GM19043 (cell line): ENCODE measurements at regions not wholly inside any gene's neighbourhood (a gene's known extent, or its start where the extent isn't known, plus 50 kb on each side); places are given as distances from the start of the nearest gene placed in this dataset.
"Not testable (repeated sequence)": the region's sequence is repeated elsewhere in the genome, so short reads cannot be mapped to it uniquely, and the experiment has no call there.

Experiments
- ATAC-seq: cut with Tn5 transposase; IDR thresholded peaks from one replicate; pipeline ENCODE4 v1.9.1; 2021; ENCODE audit warnings: low read depth; ENCODE audit not compliant: unreplicated experiment

- no peak for ATAC-seq
These were observed 126.5 kb upstream of the MEX3C start for GRCh38 chr18:51323961-51324360.

- ATAC-seq: no peak
These were observed 132.7 kb upstream of the MEX3C start for GRCh38 chr18:51330148-51330547.

GRCh38 chr18:51330739-51331138 is 133.3 kb upstream of the MEX3C start:
- ATAC-seq: no peak

GRCh38 chr18:51337406-51337805 is 139.9 kb upstream of the MEX3C start:
- ATAC-seq: no peak

- ATAC-seq: no peak
These were observed 142.4 kb upstream of the MEX3C start for GRCh38 chr18:51339856-51340255.

- ATAC-seq: no peak
These were observed 142.9 kb upstream of the MEX3C start for GRCh38 chr18:51340332-51340731.

GRCh38 chr18:51342815-51343214 is 145.3 kb upstream of the MEX3C start:
- ATAC-seq: no peak

GRCh38 chr18:51345848-51346391 is 148.4 kb upstream of the MEX3C start:
- no peak for ATAC-seq

- no peak for ATAC-seq
These were observed 148.9 kb upstream of the MEX3C start for GRCh38 chr18:51346404-51346803.

GRCh38 chr18:51350081-51350480 is 152.6 kb upstream of the MEX3C start:
- ATAC-seq: no peak

GRCh38 chr18:51355841-51356240 is 158.4 kb upstream of the MEX3C start:
- no peak for ATAC-seq

- ATAC-seq: not testable (repeated sequence)
These were observed 162.8 kb upstream of the MEX3C start for GRCh38 chr18:51360301-51360700.

- ATAC-seq: peak; percentile 71
These were observed 163.8 kb upstream of the MEX3C start for GRCh38 chr18:51361130-51361860.

GRCh38 chr18:51363384-51363783 is 165.9 kb upstream of the MEX3C start:
- no peak for ATAC-seq

- no peak for ATAC-seq
These were observed 173.5 kb upstream of the MEX3C start for GRCh38 chr18:51370996-51371395.

- no peak for ATAC-seq
These were observed 174.4 kb upstream of the MEX3C start for GRCh38 chr18:51371929-51372328.

GRCh38 chr18:51382081-51382480 is 184.6 kb upstream of the MEX3C start:
- ATAC-seq: no peak

GRCh38 chr18:51383116-51383515 is 185.6 kb upstream of the MEX3C start:
- ATAC-seq: no peak

GRCh38 chr18:51383711-51384110 is 186.2 kb upstream of the MEX3C start:
- no peak for ATAC-seq

- no peak for ATAC-seq
These were observed 187.8 kb upstream of the MEX3C start for GRCh38 chr18:51385270-51385669.

GRCh38 chr18:51390702-51391101 is 193.2 kb upstream of the MEX3C start:
- ATAC-seq: no peak

- no peak for ATAC-seq
These were observed 193.7 kb upstream of the MEX3C start for GRCh38 chr18:51391215-51391614.
